GM20000 (cell line): ENCODE measurements at regions not wholly inside any gene's neighbourhood (a gene's known extent, or its start where the extent isn't known, plus 50 kb on each side); places are given as distances from the start of the nearest gene placed in this dataset.

Experiments
- DNase-seq: peaks from one replicate; pipeline ENCODE4 v3.0.0; 2012; ENCODE audit warnings: low spot score
- CTCF ChIP-seq: IDR thresholded peaks from 2 replicates; pipeline ENCODE4 v1.5.1; 2012; ENCODE audit warnings: mild to moderate bottlenecking, control low read depth; ENCODE audit errors: extremely low read depth, missing control alignments

- DNase-seq, result no peak
- TF ChIP-seq CTCF, result no peak
Measured at GRCh38 chrX:43560247-43560946, 95.7 kb upstream of the MAOA start.

- no peak for DNase-seq
- no peak for TF ChIP-seq CTCF
Measured at GRCh38 chrX:43562372-43562771, 93.7 kb upstream of the MAOA start.

- TF ChIP-seq CTCF, result no peak
- no peak for DNase-seq
Measured at GRCh38 chrX:43564953-43565352, 91.1 kb upstream of the MAOA start.

GRCh38 chrX:43566170-43566569 is 89.9 kb upstream of the MAOA start:
- TF ChIP-seq CTCF, result no peak
- DNase-seq, result no peak

GRCh38 chrX:43573441-43574015 is 82.6 kb upstream of the MAOA start:
- DNase-seq, result no peak
- TF ChIP-seq CTCF, result no peak

- no peak for TF ChIP-seq CTCF
- no peak for DNase-seq
Measured at GRCh38 chrX:43580621-43581020, 75.5 kb upstream of the MAOA start.

- no peak for TF ChIP-seq CTCF
Measured at GRCh38 chrX:43581167-43581566, 74.9 kb upstream of the MAOA start.

More at GRCh38 chrX:43581167-43581566, 74.9 kb upstream of the MAOA start:
- DNase-seq, result no peak
